IMR-90 (cell line): ENCODE measurements at regions not wholly inside any gene's neighbourhood (a gene's known extent, or its start where the extent isn't known, plus 50 kb on each side); places are given as distances from the start of the nearest gene placed in this dataset.

Experiments
- ATAC-seq: fragments of 200-7000 bp; cut with Tn5 transposase; 2 replicates; pipeline ENCODE4 v1.9.1; 2020; ENCODE audit warnings: low read depth, mild to moderate bottlenecking, moderate library complexity
- BruUV-seq: library from RNA; stranded (reverse); fragments of 400-500 nt; replicated peaks from 2 replicates; lab custom pipeline; 2021; lab: Mats Ljungman, UMichigan
- CTCF ChIA-PET: fragments of 300-600 bp; formaldehyde crosslinking; extraction: SDS; loops from one replicate; lab custom pipeline; 2021; ENCODE audit warnings: antibody characterized with exemption; lab: Yijun Ruan, JAX
- POLR2A ChIA-PET: fragments of 300-600 bp; sonication (Branson Sonifier 250); formaldehyde crosslinking; loops from one replicate; lab custom pipeline; 2022; ENCODE audit warnings: antibody characterized with exemption; ENCODE audit not compliant: unreplicated experiment; lab: Charles Lee
- DNase-seq: peaks from one replicate; pipeline ENCODE4 v3.0.0; 2013
- H2AFZ ChIP-seq: replicated peaks from 2 replicates; pipeline ENCODE3; 2013; ENCODE audit warnings: low read length, mild to moderate bottlenecking; ENCODE audit not compliant: poor library complexity
- H2AK5ac ChIP-seq: 2 replicates; pipeline ENCODE4 v1.6.1; 2013; ENCODE audit warnings: low read depth, low read length, inconsistent platforms
- H2AK9ac ChIP-seq: replicated peaks from 2 replicates; pipeline ENCODE3; 2013; ENCODE audit warnings: mild to moderate bottlenecking, low read depth, low read length, moderate library complexity; ENCODE audit not compliant: poor library complexity
- H2BK120ac ChIP-seq: 2 replicates; pipeline ENCODE4 v1.6.1; 2013; ENCODE audit warnings: low read depth, low read length, inconsistent platforms
- H2BK15ac ChIP-seq: 3 replicates; pipeline ENCODE4 v1.6.1; 2013; ENCODE audit warnings: low read depth, low read length, inconsistent platforms
- H2BK20ac ChIP-seq: 2 replicates; pipeline ENCODE4 v1.6.1; 2013; ENCODE audit warnings: low read depth, mild to moderate bottlenecking, inconsistent platforms, low read length, moderate library complexity
- H2BK5ac ChIP-seq: 2 replicates; pipeline ENCODE4 v1.6.1; 2013; ENCODE audit warnings: mild to moderate bottlenecking, low read depth, low read length, inconsistent platforms; ENCODE audit not compliant: poor library complexity, severe bottlenecking
- H3K14ac ChIP-seq: replicated peaks from 2 replicates; pipeline ENCODE4 v1.6.1; 2013; ENCODE audit warnings: low read depth, low read length, inconsistent platforms
- H3K18ac ChIP-seq: 2 replicates; pipeline ENCODE4 v1.6.1; 2013; ENCODE audit warnings: low read depth, low read length, control low read depth
- H3K23ac ChIP-seq: 2 replicates; pipeline ENCODE4 v1.6.1; 2013; ENCODE audit warnings: low read depth, low read length, inconsistent platforms
- H3K27ac ChIP-seq: 2 replicates; pipeline ENCODE4 v1.5.1; 2013; ENCODE audit warnings: mild to moderate bottlenecking, control low read depth, low read length; ENCODE audit not compliant: insufficient read depth
- H3K27me3 ChIP-seq: 2 replicates; pipeline ENCODE4 v1.6.1; 2013; ENCODE audit warnings: low read length; ENCODE audit not compliant: control insufficient read depth, insufficient read depth
- H3K36me3 ChIP-seq: 2 replicates; pipeline ENCODE4 v1.6.1; 2013; ENCODE audit warnings: low read length, mixed read lengths; ENCODE audit not compliant: control insufficient read depth, insufficient read depth
- H3K4ac ChIP-seq: 2 replicates; pipeline ENCODE4 v1.6.1; 2013; ENCODE audit warnings: low read depth, low read length, inconsistent platforms
- H3K4me1 ChIP-seq: 2 replicates; pipeline ENCODE4 v1.6.1; 2013; ENCODE audit warnings: low read length, mixed read lengths; ENCODE audit not compliant: control insufficient read depth, insufficient read depth
- H3K4me2 ChIP-seq: 2 replicates; pipeline ENCODE4 v1.6.1; 2013; ENCODE audit warnings: low read depth, mild to moderate bottlenecking, control low read depth, low read length, moderate library complexity
- H3K4me3 ChIP-seq: 2 replicates; pipeline ENCODE4 v1.5.1; 2013; ENCODE audit warnings: low read depth, mild to moderate bottlenecking, control low read depth, low read length, moderate library complexity; ENCODE audit not compliant: insufficient read depth
- H3K56ac ChIP-seq: 2 replicates; pipeline ENCODE4 v1.6.1; 2013; ENCODE audit warnings: low read length, inconsistent platforms; ENCODE audit not compliant: insufficient read depth; ENCODE audit errors: extremely low read depth
- H3K79me1 ChIP-seq, 2 experiments: 2 replicates each; pipeline ENCODE4 v1.6.1; 2013; ENCODE audit warnings: low read length in 2 of 2, inconsistent platforms in 1 of 2, low read depth in 1 of 2
- H3K9ac ChIP-seq: 2 replicates; pipeline ENCODE4 v1.6.1; 2013; ENCODE audit warnings: low read depth, low read length, control low read depth
- H3K9me1 ChIP-seq: 2 replicates; pipeline ENCODE4 v1.6.1; 2013; ENCODE audit warnings: low read length, inconsistent platforms; ENCODE audit not compliant: insufficient read depth
- H3K9me3 ChIP-seq: 2 replicates; pipeline ENCODE4 v1.6.1; 2013; ENCODE audit warnings: low read length; ENCODE audit not compliant: control insufficient read depth, insufficient read depth
- H4K20me1 ChIP-seq: 2 replicates; pipeline ENCODE4 v1.6.1; 2013; ENCODE audit warnings: low read length, inconsistent platforms; ENCODE audit not compliant: insufficient read depth
- H4K5ac ChIP-seq: 2 replicates; pipeline ENCODE4 v1.6.1; 2013; ENCODE audit warnings: mild to moderate bottlenecking, low read depth, low read length, control low read depth
- H4K8ac ChIP-seq, 2 experiments: 2 replicates each; pipeline ENCODE4 v1.6.1; 2013; ENCODE audit warnings: low read depth in 2 of 2, low read length in 2 of 2, control low read depth in 1 of 2, inconsistent platforms in 1 of 2
- H4K91ac ChIP-seq: 2 replicates; pipeline ENCODE4 v1.6.1; 2013; ENCODE audit warnings: low read depth, low read length, inconsistent platforms; ENCODE audit not compliant: insufficient read depth
- CEBPB ChIP-seq: IDR thresholded peaks from 2 replicates; pipeline ENCODE4 v1.6.1; 2012; ENCODE audit warnings: low read depth, low read length, improper control_type of control experiment
- ELK1 ChIP-seq: fragments of 150-350 bp; IDR thresholded peaks from 2 replicates; pipeline ENCODE4 v1.6.1; 2016; ENCODE audit warnings: low read depth, mild to moderate bottlenecking, low read length, moderate library complexity, borderline replicate concordance
- FOS ChIP-seq: fragments of 150-350 bp; IDR thresholded peaks from 2 replicates; pipeline ENCODE4 v1.6.1; 2016; ENCODE audit warnings: low read depth, low read length
- MAFK ChIP-seq: IDR thresholded peaks from 2 replicates; pipeline ENCODE4 v1.6.1; 2012; ENCODE audit warnings: low read depth, low read length, improper control_type of control experiment
- MAZ ChIP-seq: IDR thresholded peaks from 2 replicates; pipeline ENCODE4 v1.6.1; 2012; ENCODE audit warnings: low read depth, mild to moderate bottlenecking, low read length, improper control_type of control experiment, moderate library complexity, borderline replicate concordance
- MXI1 ChIP-seq: IDR thresholded peaks from 2 replicates; pipeline ENCODE4 v1.6.1; 2012; ENCODE audit warnings: low read depth, mild to moderate bottlenecking, low read length, moderate library complexity, borderline replicate concordance
- RAD21 ChIP-seq: IDR thresholded peaks from 2 replicates; pipeline ENCODE4 v1.6.1; 2012; ENCODE audit warnings: low read length, improper control_type of control experiment
- RCOR1 ChIP-seq: IDR thresholded peaks from 2 replicates; pipeline ENCODE4 v1.6.1; 2012; ENCODE audit warnings: mild to moderate bottlenecking, low read length, improper control_type of control experiment; ENCODE audit not compliant: insufficient replicate concordance
- RFX5 ChIP-seq: IDR thresholded peaks from 2 replicates; pipeline ENCODE4 v1.8.0; 2012; ENCODE audit warnings: low read depth, mild to moderate bottlenecking, low read length, moderate library complexity
- WGBS, 2 experiments: methylation state at CpG; one replicate each; pipeline versions ENCODE4 v1.1.5 to v1.1.7; 2013; ENCODE audit warnings: missing lambda C conversion rate in 2 of 2; ENCODE audit not compliant: insufficient read length in 1 of 2; ENCODE audit errors: extremely low coverage in 2 of 2; 5-methylcytosine and 5-hydroxymethylcytosine counted together
- dilution Hi-C: fragments of 300-500 bp; cut with HindIII; formaldehyde crosslinking; loops from one replicate; pipeline ENCODE4 v1.14.3; 2018; ENCODE audit warnings: low sequenced_read_pairs; ENCODE audit not compliant: unreplicated experiment
- in situ Hi-C: fragments of 300-500 bp; cut with MboI; formaldehyde crosslinking; loops from 3 replicates; pipeline ENCODE4 v1.14.3; 2019; ENCODE audit warnings: low sequenced_read_pairs, inconsistent platforms, mixed read lengths
- intact Hi-C: fragments of 100-400 bp; cut with micrococcal nuclease; formaldehyde crosslinking; loops from 2 replicates; pipeline ENCODE4 v1.10.0; 2022

DNA sequence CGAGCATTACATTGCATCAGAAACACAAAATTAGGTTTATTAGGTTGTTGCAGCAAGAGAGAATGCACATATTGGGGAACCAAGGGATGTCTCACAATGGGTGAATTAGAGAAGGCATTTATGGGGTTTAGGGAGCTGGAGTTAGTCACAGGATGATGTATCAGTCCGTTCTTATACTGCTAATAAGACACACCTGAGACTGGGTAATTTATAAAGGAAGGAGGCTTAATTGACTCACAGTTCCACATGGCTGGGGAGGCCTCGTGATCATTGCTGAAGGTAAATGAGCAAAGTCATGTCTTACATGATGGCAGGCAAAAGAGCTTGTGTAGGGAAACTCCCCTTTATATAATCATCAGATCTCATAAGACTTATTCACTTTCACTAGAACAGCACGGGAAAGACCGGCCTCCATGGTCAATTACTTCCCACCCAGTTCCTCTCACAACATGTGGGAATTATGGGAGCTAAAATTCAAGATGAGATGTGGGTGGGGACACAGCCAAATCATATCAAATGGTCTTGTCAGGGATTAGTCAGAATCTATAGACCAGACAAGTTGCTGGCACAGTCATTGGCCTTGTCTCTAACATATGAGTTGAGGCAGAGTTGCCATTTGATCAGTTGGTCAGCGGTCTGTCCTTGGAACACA lies 61.9 kb upstream of the RBMS1 start:
- Histone ChIP-seq H3K23ac (no peak overlapping the region), H4K8ac (no peak overlapping the region), H3K9ac (no peak overlapping the region), H3K4ac (no peak overlapping the region), H2AK9ac (no peak overlapping the region), H3K27ac (no peak overlapping the region), H3K18ac (no peak overlapping the region), H3K4me3 (no peak overlapping the region), H2BK20ac (no peak overlapping the region), H3K56ac (no peak overlapping the region), H3K9me3 (no peaks in the 10 kb centered on the region), H4K5ac (no peak overlapping the region), H3K36me3 (no peaks in the 10 kb centered on the region), H3K79me1 (no peaks in the 10 kb centered on the region), H2BK15ac (no peak overlapping the region), H2AFZ (no peak overlapping the region), H3K4me2 (no peak overlapping the region), H3K4me1 (no peaks in the 10 kb centered on the region), H3K14ac (no peak overlapping the region), H2AK5ac (no peak overlapping the region), H3K27me3 (no peaks in the 10 kb centered on the region), H4K91ac (no peak overlapping the region), H2BK5ac (no peak overlapping the region), H2BK120ac (no peak overlapping the region), H4K20me1 (no peaks in the 10 kb centered on the region), H3K9me1 (no peaks in the 10 kb centered on the region)
- POLR2A ChIA-PET: no interaction called here
- CTCF ChIA-PET: no interaction called here
- TF ChIP-seq FOS (no peak), MXI1 (no peak), ELK1 (no peak), CEBPB (no peak), RAD21 (no peak), RFX5 (no peak), MAZ (no peak), MAFK (no peak), RCOR1 (no peak)
- no TSS peak for BruUV-seq
- no peak for ATAC-seq
- no peak for DNase-seq
- dilution Hi-C loops: no loop called here
- WGBS, 2 experiments: no CpG with 5 or more reads among the region's 6 CpGs
- intact Hi-C loops: no loop called here
- in situ Hi-C loops: no loop called here
